Trophoblast cell (in vitro differentiated cells and primary cell): ENCODE measurements at regions not wholly inside any gene's neighbourhood (a gene's known extent, or its start where the extent isn't known, plus 50 kb on each side); places are given as distances from the start of the nearest gene placed in this dataset.

Experiments
- DNase-seq, 2 donors: peaks; one replicate each; pipeline ENCODE4 v3.0.0-alpha.2; 2016
- H2AFZ ChIP-seq: 2 replicates; pipeline ENCODE4 v1.6.1; 2013; ENCODE audit warnings: low read length, moderate library complexity, mild to moderate bottlenecking; ENCODE audit not compliant: insufficient read depth, poor library complexity
- H2AK5ac ChIP-seq: 2 replicates; pipeline ENCODE4 v1.6.1; 2013; ENCODE audit warnings: mild to moderate bottlenecking, low read length
- H2BK120ac ChIP-seq: 2 replicates; pipeline ENCODE4 v1.6.1; 2013; ENCODE audit warnings: low read length, mild to moderate bottlenecking, moderate library complexity; ENCODE audit not compliant: insufficient read depth, poor library complexity
- H2BK12ac ChIP-seq: 2 replicates; pipeline ENCODE4 v1.6.1; 2013; ENCODE audit warnings: mild to moderate bottlenecking, low read length, moderate library complexity
- H2BK5ac ChIP-seq: 2 replicates; pipeline ENCODE4 v1.6.1; 2013; ENCODE audit warnings: low read length, low read depth, moderate library complexity, mild to moderate bottlenecking; ENCODE audit not compliant: poor library complexity
- H3K14ac ChIP-seq: 2 replicates; pipeline ENCODE4 v1.6.1; 2013; ENCODE audit warnings: mild to moderate bottlenecking, low read length
- H3K18ac ChIP-seq: 2 replicates; pipeline ENCODE4 v1.6.1; 2013; ENCODE audit warnings: mild to moderate bottlenecking, low read length
- H3K23ac ChIP-seq: 2 replicates; pipeline ENCODE4 v1.6.1; 2013; ENCODE audit warnings: low read length
- H3K27ac ChIP-seq: 2 replicates; pipeline ENCODE4 v1.5.1; 2013; ENCODE audit warnings: low read depth, mild to moderate bottlenecking, inconsistent platforms, low read length, moderate library complexity
- H3K27me3 ChIP-seq: 2 replicates; pipeline ENCODE4 v1.6.1; 2013; ENCODE audit warnings: inconsistent platforms, mild to moderate bottlenecking, low read length, moderate library complexity; ENCODE audit not compliant: insufficient read depth
- H3K36me3 ChIP-seq, 2 experiments: 1 replicate in 1 of 2; 2 replicates in 1 of 2; pipeline ENCODE4 v1.6.1; 2013; ENCODE audit warnings: low read length in 2 of 2, mild to moderate bottlenecking in 2 of 2, moderate library complexity in 1 of 2; ENCODE audit not compliant: insufficient read depth in 2 of 2, control insufficient read depth in 1 of 2
- H3K4ac ChIP-seq: 2 replicates; pipeline ENCODE4 v1.6.1; 2013; ENCODE audit warnings: low read depth, mild to moderate bottlenecking, low read length, moderate library complexity
- H3K4me1 ChIP-seq, 2 experiments: 1 replicate in 1 of 2; 2 replicates in 1 of 2; pipeline ENCODE4 v1.6.1; 2013; ENCODE audit warnings: low read length in 2 of 2, mild to moderate bottlenecking in 2 of 2, moderate library complexity in 1 of 2; ENCODE audit not compliant: insufficient read depth in 2 of 2, control insufficient read depth in 1 of 2
- H3K4me2 ChIP-seq: 2 replicates; pipeline ENCODE4 v1.6.1; 2013; ENCODE audit warnings: inconsistent platforms, mild to moderate bottlenecking, low read length, moderate library complexity
- H3K4me3 ChIP-seq: 2 replicates; pipeline ENCODE4 v1.5.1; 2013; ENCODE audit warnings: mild to moderate bottlenecking, low read depth, low read length, inconsistent platforms
- H3K79me1 ChIP-seq: one replicate; pipeline ENCODE4 v1.6.1; 2013; ENCODE audit warnings: low read length
- H3K79me2 ChIP-seq: 2 replicates; pipeline ENCODE4 v1.6.1; 2013; ENCODE audit warnings: low read length, mild to moderate bottlenecking; ENCODE audit not compliant: control insufficient read depth, insufficient read depth, poor library complexity
- H3K9ac ChIP-seq: 2 replicates; pipeline ENCODE4 v1.6.1; 2013; ENCODE audit warnings: mild to moderate bottlenecking, low read length
- H3K9me3 ChIP-seq: 2 replicates; pipeline ENCODE4 v1.6.1; 2013; ENCODE audit warnings: low read depth, mild to moderate bottlenecking, control low read depth, inconsistent platforms, low read length; ENCODE audit not compliant: insufficient read depth
- H4K12ac ChIP-seq: 2 replicates; pipeline ENCODE4 v1.6.1; 2013; ENCODE audit warnings: low read depth, mild to moderate bottlenecking, low read length, moderate library complexity
- H4K8ac ChIP-seq: 2 replicates; pipeline ENCODE4 v1.6.1; 2013; ENCODE audit warnings: low read depth, mild to moderate bottlenecking, low read length, moderate library complexity
- H4K91ac ChIP-seq: one replicate; pipeline ENCODE4 v1.6.1; 2013; ENCODE audit warnings: low read depth, mild to moderate bottlenecking, low read length, moderate library complexity
- WGBS: extraction: QIAGEN DNeasy Blood & Tissue Kit; methylation state at CpG from one replicate; pipeline ENCODE4 v1.1.7; 2013; ENCODE audit warnings: missing lambda C conversion rate; ENCODE audit not compliant: insufficient read length, insufficient coverage; ENCODE audit errors: extremely low coverage; 5-methylcytosine and 5-hydroxymethylcytosine counted together

DNA sequence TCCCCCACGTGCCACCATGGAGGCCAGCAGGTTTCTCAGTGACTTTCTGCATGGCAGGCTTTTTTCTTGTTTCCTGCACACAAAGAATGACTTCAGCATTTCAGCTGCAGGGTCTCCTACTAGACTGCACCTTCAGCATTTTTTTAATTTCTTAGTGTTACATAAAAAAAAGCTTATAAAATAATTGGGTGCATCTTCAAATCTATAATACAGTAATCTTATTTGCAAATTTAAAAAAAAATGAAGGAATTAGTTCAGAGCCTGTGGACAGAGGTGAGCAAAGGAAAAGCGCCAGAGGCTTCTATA is 57.6 kb downstream of the FAM50B start:
- H2AFZ ChIP-seq, result no peak overlapping the region

DNA sequence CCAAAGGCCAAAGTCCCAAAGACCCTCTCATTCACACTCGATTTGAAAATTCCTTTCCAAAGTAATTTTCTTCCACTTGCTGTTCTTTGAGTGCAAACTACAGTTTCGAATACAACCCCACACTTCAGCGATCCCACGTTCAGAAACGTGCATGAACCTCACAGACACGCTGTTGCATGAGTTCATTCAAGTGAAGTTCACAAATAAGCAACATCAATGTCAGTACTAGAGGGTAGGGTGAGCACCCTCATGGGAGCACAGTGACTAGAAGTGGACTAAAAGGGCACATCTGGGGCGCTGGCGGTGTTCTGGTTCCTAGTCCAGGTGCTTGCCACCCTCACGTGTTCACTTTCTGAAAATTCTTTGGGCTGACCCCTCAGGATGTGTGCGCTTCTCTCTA is 59.0 kb downstream of the FAM50B start:
- H3K36me3 ChIP-seq, result no peaks in the 10 kb centered on the region
- no CpG with 5 or more reads among the region's 10 CpGs for WGBS
- H3K4me2 ChIP-seq, result no peak overlapping the region
- H3K79me2 ChIP-seq, result no peaks in the 10 kb centered on the region
- H3K23ac ChIP-seq, result no peak overlapping the region
- no peaks in the 10 kb centered on the region for H3K9me3 ChIP-seq
- H3K27ac ChIP-seq, result no peak overlapping the region
- no peak overlapping the region for H2BK120ac ChIP-seq
- no peak overlapping the region for H2AK5ac ChIP-seq
- H3K9ac ChIP-seq, result no peak overlapping the region
- H3K4ac ChIP-seq, result no peak overlapping the region
- H3K4me3 ChIP-seq, result no peak overlapping the region
- H3K79me1 ChIP-seq, result no peaks in the 10 kb centered on the region
- H4K8ac ChIP-seq, result no peak overlapping the region
- no peak overlapping the region for H2BK12ac ChIP-seq
- H3K27me3 ChIP-seq, result no peaks in the 10 kb centered on the region
- no peak overlapping the region for H3K18ac ChIP-seq
- no peak overlapping the region for H2BK5ac ChIP-seq
- no peak overlapping the region for H2AFZ ChIP-seq
- H3K4me1 ChIP-seq, result peaks cover 11 to 12% of the 10 kb centered on the region in 2 experiments
- no peak overlapping the region for H3K14ac ChIP-seq
- no peak overlapping the region for H4K12ac ChIP-seq
- no peak overlapping the region for H4K91ac ChIP-seq
- DNase-seq, result no peak

More for the DNA sequence above, 57.6 kb downstream of the FAM50B start:
- Histone ChIP-seq H3K27ac (no peak overlapping the region), H3K4ac (no peak overlapping the region), H4K8ac (no peak overlapping the region), H2AK5ac (no peak overlapping the region), H3K27me3 (no peaks in the 10 kb centered on the region), H3K4me2 (no peak overlapping the region), H4K91ac (no peak overlapping the region), H3K79me1 (no peaks in the 10 kb centered on the region), H3K79me2 (no peaks in the 10 kb centered on the region), H3K14ac (no peak overlapping the region), H4K12ac (no peak overlapping the region), H3K18ac (no peak overlapping the region), H3K4me1 (peaks cover 10 to 12% of the 10 kb centered on the region in 2 experiments), H2BK120ac (no peak overlapping the region), H2BK12ac (no peak overlapping the region), H3K36me3 (no peaks in the 10 kb centered on the region), H3K4me3 (no peak overlapping the region), H3K9ac (no peak overlapping the region), H3K23ac (no peak overlapping the region), H2BK5ac (no peak overlapping the region), H3K9me3 (no peaks in the 10 kb centered on the region)
- no CpG with 5 or more reads among the region's 2 CpGs for WGBS
- DNase-seq, result no peak

DNA sequence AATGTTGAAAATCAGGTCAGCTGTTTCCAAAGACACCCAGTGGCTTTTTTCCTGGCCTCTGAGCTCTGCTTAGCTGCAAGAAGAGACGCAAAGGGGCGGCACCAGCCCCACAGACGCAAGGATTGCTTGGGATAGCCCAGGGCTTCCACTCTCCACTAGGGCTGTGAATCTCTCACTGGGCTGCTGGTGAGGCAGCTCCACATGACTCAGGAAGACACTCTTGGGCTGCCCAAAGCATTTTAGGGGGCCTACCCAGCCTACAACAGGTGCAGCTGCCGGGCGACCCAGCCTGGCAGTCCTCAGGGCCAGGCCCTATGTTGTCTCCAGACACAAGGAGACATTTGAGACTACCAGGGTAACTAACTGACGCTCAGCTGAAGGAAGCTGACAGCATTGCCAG is 59.8 kb downstream of the FAM50B start:
- Histone ChIP-seq H3K4ac (no peak overlapping the region), H2BK12ac (no peak overlapping the region), H3K4me1 (peaks cover 11 to 12% of the 10 kb centered on the region in 2 experiments), H2AK5ac (no peak overlapping the region), H3K23ac (no peak overlapping the region), H4K8ac (no peak overlapping the region), H3K36me3 (no peaks in the 10 kb centered on the region), H3K9ac (no peak overlapping the region), H3K9me3 (no peaks in the 10 kb centered on the region), H3K4me3 (no peak overlapping the region), H4K12ac (no peak overlapping the region), H3K27ac (no peak overlapping the region), H3K18ac (no peak overlapping the region), H3K14ac (no peak overlapping the region), H4K91ac (no peak overlapping the region), H3K4me2 (no peak overlapping the region), H2AFZ (no peak overlapping the region), H3K27me3 (no peaks in the 10 kb centered on the region), H3K79me2 (no peaks in the 10 kb centered on the region), H2BK120ac (no peak overlapping the region), H3K79me1 (no peaks in the 10 kb centered on the region), H2BK5ac (no peak overlapping the region)
- no CpG with 5 or more reads among the region's 6 CpGs for WGBS
- DNase-seq, result no peak

DNA sequence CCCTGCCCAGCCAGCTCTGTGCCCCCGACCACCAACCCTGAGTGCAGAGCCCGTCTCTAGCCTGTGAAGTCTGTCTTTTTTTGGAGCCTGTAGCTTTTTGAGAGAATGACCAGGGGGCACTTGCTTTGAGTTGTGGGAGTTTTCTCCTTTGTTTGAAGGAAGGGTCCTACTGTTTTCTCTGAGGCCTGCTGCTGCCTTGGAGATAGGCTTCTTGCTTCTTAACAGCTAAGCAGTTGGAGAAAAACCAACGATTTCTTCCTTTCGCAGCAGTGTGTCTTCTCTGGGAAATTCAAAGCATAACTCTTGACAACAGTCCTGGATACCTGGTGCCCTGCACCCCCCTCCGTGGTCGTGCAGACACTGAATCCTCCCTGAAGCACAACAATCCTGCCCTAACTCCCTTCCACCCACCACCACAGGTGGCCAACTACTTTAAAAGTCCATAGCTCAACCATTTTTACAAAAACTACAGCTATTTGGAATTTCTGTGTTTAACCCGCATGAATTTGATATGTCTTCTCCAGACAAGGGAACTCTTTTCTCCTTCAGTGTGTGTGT is 61.0 kb downstream of the FAM50B start:
- Histone ChIP-seq H2BK12ac (no peak overlapping the region), H3K14ac (no peak overlapping the region), H3K4me3 (no peak overlapping the region), H3K4me2 (no peak overlapping the region), H4K8ac (no peak overlapping the region), H3K27ac (no peak overlapping the region), H2AFZ (no peak overlapping the region), H3K9ac (no peak overlapping the region), H2BK5ac (no peak overlapping the region), H2AK5ac (no peak overlapping the region), H3K79me2 (no peaks in the 10 kb centered on the region), H3K23ac (no peak overlapping the region), H3K36me3 (no peaks in the 10 kb centered on the region), H3K4ac (no peak overlapping the region), H3K9me3 (peaks cover under 1% of the 10 kb centered on the region), H3K4me1 (peaks cover 11 to 12% of the 10 kb centered on the region in 2 experiments), H4K91ac (no peak overlapping the region), H2BK120ac (no peak overlapping the region), H3K18ac (no peak overlapping the region), H3K27me3 (no peaks in the 10 kb centered on the region), H4K12ac (no peak overlapping the region), H3K79me1 (no peaks in the 10 kb centered on the region)
- DNase-seq, result no peak
- WGBS, result no CpG with 5 or more reads among the region's 7 CpGs
